BJ (cell line): ENCODE measurements at regions not wholly inside any gene's neighbourhood (a gene's known extent, or its start where the extent isn't known, plus 50 kb on each side); places are given as distances from the start of the nearest gene placed in this dataset.

ENCODE experiments used
- CTCF ChIA-PET: fragments of 350-600 bp; formaldehyde crosslinking; extraction: SDS; loops from one replicate; lab custom pipeline; 2021; ENCODE audit warnings: antibody characterized with exemption, inconsistent platforms; lab: Yijun Ruan, JAX
- POLR2A ChIA-PET: fragments of 300-600 bp; sonication (Branson Sonifier 250); formaldehyde crosslinking; extraction: SDS; loops from one replicate; lab custom pipeline; 2021; ENCODE audit warnings: antibody characterized with exemption; lab: Charles Lee
- DNase-seq: peaks from one replicate; pipeline ENCODE4 v3.0.0-alpha.2; 2011; ENCODE audit warnings: low read depth
- H3K27me3 ChIP-seq: 2 replicates; pipeline ENCODE4 v1.6.0; 2011; ENCODE audit warnings: low read length; ENCODE audit not compliant: control insufficient read depth, insufficient read depth
- H3K36me3 ChIP-seq: 2 replicates; pipeline ENCODE4 v1.5.1; 2011; ENCODE audit warnings: low read length; ENCODE audit not compliant: control insufficient read depth, insufficient read depth
- H3K4me3 ChIP-seq: 2 replicates; pipeline ENCODE4 v1.5.1; 2011; ENCODE audit warnings: low read depth, mild to moderate bottlenecking, control low read depth, low read length
- TF ChIP-seq, protein P1 (sequence below): IDR thresholded peaks from 2 replicates; pipeline ENCODE4 v1.5.1; 2011; ENCODE audit warnings: low read depth, mild to moderate bottlenecking, control low read depth, inconsistent platforms, low read length, moderate library complexity; ENCODE audit not compliant: insufficient read depth

GRCh38 chr13:109419896-109420295 lies 366.5 kb downstream of the IRS2 start:
- Histone ChIP-seq H3K4me3 (no peak overlapping the region), H3K27me3 (no peaks in the 10 kb centered on the region), H3K36me3 (no peaks in the 10 kb centered on the region)
- DNase-seq, result no peak
- TF ChIP-seq, protein P1, sequence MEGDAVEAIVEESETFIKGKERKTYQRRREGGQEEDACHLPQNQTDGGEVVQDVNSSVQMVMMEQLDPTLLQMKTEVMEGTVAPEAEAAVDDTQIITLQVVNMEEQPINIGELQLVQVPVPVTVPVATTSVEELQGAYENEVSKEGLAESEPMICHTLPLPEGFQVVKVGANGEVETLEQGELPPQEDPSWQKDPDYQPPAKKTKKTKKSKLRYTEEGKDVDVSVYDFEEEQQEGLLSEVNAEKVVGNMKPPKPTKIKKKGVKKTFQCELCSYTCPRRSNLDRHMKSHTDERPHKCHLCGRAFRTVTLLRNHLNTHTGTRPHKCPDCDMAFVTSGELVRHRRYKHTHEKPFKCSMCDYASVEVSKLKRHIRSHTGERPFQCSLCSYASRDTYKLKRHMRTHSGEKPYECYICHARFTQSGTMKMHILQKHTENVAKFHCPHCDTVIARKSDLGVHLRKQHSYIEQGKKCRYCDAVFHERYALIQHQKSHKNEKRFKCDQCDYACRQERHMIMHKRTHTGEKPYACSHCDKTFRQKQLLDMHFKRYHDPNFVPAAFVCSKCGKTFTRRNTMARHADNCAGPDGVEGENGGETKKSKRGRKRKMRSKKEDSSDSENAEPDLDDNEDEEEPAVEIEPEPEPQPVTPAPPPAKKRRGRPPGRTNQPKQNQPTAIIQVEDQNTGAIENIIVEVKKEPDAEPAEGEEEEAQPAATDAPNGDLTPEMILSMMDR, result no peak
- POLR2A ChIA-PET, result no interaction called here
- CTCF ChIA-PET, result no interaction called here

- Histone ChIP-seq H3K4me3 (no peak overlapping the region), H3K27me3 (no peaks in the 10 kb centered on the region), H3K36me3 (no peaks in the 10 kb centered on the region)
- CTCF ChIA-PET, result no interaction called here
- TF ChIP-seq, protein P1, result no peak
- POLR2A ChIA-PET, result no interaction called here
- DNase-seq, result no peak
Measured at GRCh38 chr13:109418111-109418510, 368.3 kb downstream of the IRS2 start.

DNA sequence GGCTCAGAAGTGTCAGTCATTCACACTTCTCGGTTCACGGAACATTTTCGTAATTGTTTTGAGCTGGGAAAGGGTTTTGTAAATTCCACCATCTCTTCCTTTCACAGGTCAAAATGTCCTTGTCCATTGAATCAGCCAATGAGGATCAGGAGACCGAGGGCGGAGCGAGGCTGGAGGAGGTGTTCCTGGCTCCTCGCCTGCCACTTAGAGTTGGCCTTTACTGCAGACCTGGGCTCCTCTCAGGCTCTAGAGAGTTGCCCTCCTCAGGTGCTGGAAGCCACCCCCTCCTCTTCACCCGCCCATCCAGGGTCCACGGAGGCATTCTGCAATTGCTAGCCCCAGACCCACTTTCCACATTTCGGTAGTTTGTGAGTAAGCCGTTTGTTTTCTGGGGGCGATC lies 370.4 kb downstream of the IRS2 start:
- H3K27me3 ChIP-seq, result no peaks in the 10 kb centered on the region
- no peaks in the 10 kb centered on the region for H3K36me3 ChIP-seq
- H3K4me3 ChIP-seq, result no peak overlapping the region
- DNase-seq, result no peak
- ChIA-PET CTCF (interaction anchor here (0.7 kb wide), 1 partner anchor 94 kb away, joined by 3 read pairs; no protein-coding TSS in a partner anchor), POLR2A (no interaction called here)
- TF ChIP-seq, protein P1, result no peak

DNA sequence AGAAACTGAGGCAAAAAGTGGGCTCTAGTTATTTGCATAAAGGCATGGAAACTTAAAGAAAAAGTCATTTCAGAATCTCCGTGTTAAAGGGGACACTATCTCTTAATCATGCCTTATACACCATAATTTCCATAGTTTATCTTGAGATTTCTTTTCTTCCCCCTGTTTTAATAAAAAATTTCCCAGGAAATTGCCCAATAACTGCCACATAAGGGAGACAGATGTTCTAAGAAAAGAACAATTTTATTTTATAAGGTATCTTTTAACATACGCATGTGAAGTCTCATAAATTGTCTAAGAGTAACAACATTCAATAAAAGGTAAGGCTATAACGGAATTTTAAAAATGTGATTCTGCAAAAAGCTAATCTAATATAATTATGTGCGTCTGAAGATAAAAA lies 371.3 kb downstream of the IRS2 start:
- Histone ChIP-seq H3K4me3 (no peak overlapping the region), H3K27me3 (no peaks in the 10 kb centered on the region), H3K36me3 (no peaks in the 10 kb centered on the region)
- TF ChIP-seq, protein P1, result no peak
- DNase-seq, result peak; percentile 41
- ChIA-PET CTCF (interaction anchor here (0.6 kb wide), 3 partner anchors 60 to 1109 kb away, joined by 3 to 5 read pairs (median 3); no protein-coding TSS in a partner anchor), POLR2A (no interaction called here)

DNA sequence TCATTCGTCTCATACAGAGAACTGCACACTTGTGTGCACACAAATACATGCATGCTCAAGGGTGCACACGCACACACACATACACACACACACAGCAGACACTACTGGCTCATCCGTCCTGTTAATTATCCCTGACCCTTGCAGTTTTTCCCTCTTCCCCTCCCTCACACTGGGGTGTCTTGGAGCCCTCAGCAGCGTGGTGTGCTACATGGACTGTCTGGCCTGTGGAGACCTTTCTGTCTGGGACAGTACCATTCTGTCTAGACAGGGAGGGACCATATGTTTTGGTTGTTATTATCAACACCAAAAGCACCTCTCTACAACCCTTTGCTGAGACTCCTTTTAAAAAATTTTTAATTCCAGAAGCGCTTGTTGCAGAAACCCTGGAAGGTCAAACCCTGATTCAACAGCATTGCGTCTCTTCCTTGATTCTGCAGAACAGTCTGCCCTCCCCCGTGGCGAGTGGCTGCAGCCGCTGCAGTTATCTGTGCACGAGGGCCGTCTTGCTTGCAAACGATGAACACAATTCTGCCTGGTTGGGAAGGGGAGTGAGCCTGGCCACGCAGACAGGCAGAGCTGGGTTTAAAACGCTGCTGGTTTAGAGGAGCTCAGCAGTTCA lies 374.0 kb downstream of the IRS2 start:
- H3K4me3 ChIP-seq, result no peak overlapping the region
- TF ChIP-seq, protein P1, result no peak
- no peak for DNase-seq
- ChIA-PET POLR2A (no interaction called here), CTCF (interaction anchor here (0.6 to 1.3 kb wide), 2 partner anchors 220 to 266 kb away, joined by 3 to 4 read pairs; no protein-coding TSS in a partner anchor)
- no peaks in the 10 kb centered on the region for H3K27me3 ChIP-seq
- no peaks in the 10 kb centered on the region for H3K36me3 ChIP-seq
